ENCODE measurements at regions not wholly inside any gene's neighbourhood (a gene's known extent, or its start where the extent isn't known, plus 50 kb on each side); places are given as distances from the start of the nearest gene placed in this dataset.
"Not testable (repeated sequence)": the region's sequence is repeated elsewhere in the genome, so short reads cannot be mapped to it uniquely, and the experiment has no call there.

DNA sequence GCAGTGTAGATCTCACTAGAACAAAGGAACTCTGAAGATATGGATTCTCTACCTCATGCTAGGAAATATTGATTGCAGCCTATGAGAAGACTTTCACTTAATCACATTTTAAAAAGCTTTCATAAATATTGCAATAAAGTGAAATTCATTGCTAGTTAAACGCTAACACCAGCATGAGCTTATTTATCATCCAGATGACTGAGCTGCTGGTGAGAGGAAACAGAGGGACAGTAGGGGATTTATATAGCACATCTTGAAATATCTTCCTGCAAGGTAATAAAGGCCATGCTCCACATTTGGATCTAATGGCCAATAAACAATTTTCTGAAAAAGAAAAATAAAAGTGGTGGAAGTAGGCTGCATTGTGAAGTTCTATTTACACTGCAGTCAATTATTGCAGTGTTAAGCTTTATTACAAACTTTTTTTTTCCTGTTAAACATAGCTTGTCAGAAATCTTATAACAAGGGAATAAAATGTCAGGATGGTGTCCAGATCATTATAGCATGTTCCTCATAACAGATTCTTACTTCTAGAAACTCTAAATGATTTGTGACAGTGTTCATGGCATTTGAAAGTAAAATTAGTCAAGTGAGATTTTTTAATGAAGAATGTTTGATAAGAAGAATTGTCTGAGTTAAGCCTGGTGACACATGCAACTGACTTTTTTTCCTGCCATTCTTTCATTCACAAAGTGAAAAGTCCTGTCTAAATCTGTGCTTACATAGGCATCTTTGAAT is 342.6 kb downstream of the DMAC1 start:
- no peak for DNase-seq

DNA sequence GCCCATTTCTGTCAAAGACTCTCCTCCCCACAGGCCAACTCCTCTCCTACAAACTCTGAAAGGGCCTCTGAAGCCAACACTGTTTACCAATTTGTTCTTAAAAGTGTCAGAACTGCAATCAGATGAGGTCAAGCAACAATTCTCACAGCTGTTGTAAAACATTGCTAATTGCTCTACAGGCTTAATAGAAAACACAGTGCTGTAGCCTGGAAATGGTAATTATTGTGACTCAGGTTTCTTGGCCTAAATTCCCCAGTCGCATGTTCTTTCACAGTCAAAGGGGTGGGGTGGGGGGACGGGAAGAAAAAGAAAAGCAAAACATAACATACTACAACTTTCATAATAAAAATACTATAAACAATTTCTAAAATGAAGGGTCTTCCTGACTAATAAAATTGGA is 343.2 kb downstream of the DMAC1 start:
- no peak for DNase-seq

DNA sequence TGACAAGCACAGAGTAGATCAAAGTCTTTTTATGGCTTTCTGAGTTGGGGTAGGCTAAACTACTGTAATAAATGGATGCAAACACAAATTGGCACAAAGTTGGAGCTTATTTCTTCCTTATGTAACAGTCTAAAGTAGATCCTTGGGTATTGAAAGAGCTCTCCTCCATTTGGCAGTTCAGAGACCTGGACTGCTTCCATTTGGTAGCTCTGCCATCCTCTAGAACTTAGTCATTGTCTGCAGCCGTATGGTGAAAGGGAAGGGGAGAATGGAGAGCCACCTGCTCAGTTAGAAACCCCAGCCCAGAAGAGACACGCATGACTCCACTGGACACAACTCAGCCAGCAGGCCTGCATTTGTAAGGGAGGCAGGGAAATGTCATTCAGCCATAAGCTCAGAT is 345.0 kb downstream of the DMAC1 start:
- DNase-seq = no peak

GRCh38 chr9:7452378-7452777 is 347.2 kb downstream of the DMAC1 start:
- DNase-seq = no peak

DNA sequence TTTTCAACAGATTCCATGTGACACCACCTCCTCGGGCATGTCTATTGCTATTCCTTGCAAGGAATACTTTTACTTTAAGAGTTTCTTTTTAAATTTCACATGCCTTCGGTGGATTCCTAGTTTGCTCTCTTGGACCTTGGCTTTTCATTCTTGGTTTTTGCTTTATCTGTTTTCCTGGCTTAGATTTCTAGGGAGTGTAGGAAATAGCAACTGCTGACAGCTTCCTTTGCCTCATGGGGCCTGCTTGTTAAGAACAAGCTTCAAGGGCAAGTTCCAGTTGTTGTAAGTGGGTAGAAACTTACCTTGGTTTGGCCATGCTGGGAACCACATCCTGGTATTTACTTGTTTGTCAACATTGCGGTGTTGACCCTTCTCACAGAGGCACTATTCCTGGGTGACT is 348.5 kb downstream of the DMAC1 start:
- DNase-seq = no peak

- DNase-seq = no peak
Measured at GRCh38 chr9:7443541-7443940, 356.0 kb downstream of the DMAC1 start.

GRCh38 chr9:7439355-7439995 is 360.1 kb downstream of the DMAC1 start:
- no peak for DNase-seq

DNA sequence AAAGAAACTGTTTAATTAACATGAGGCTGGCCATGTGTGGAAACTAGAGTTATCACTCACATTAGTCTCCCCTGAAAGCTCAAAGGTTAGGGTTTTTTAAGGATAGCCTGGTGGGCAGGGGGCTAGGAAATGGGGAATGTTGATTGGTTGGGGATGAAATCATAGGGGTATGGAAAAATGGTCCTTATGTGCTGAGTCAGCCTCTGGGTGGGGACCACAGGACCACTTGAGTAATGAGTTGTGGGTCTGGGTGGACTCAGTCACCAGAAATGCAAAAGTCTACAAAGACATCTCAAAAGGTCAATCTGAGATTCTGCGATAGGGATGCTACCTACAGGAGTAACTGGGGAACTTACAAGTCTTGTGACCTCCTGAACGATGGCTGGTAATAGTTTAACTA is 362.8 kb downstream of the DMAC1 start:
- DNase-seq = no peak

GRCh38 chr9:7433508-7434292 is 365.9 kb downstream of the DMAC1 start:
- DNase-seq = no peak

GRCh38 chr9:7432989-7433388 is 366.6 kb downstream of the DMAC1 start:
- no peak for DNase-seq

- not testable (repeated sequence) for DNase-seq
Measured at GRCh38 chr9:7417397-7417796, 382.2 kb downstream of the DMAC1 start.

GRCh38 chr9:7415836-7416235 is 383.7 kb downstream of the DMAC1 start:
- no peak for DNase-seq

GRCh38 chr9:7408845-7409244 is 390.7 kb downstream of the DMAC1 start:
- DNase-seq = no peak

DNA sequence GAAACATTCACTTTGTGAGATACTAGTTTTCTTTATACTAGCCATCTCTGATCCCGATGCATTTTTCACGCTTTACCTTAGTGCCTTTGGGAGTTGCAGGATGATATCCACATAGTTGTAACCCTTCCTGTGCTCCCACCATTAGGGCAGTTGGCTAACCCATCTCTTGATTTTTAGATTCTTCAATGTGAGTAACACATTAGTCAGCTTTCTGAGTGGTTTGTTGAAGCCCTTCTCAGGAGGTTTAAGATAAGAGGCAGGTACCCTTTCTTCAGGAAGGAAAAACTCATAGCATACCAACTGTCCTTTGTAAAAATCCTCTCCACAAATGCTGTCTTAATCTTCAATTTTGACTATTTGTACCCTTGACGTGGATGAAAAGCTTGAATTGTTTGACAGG is 392.3 kb downstream of the DMAC1 start:
- DNase-seq = no peak

DNA sequence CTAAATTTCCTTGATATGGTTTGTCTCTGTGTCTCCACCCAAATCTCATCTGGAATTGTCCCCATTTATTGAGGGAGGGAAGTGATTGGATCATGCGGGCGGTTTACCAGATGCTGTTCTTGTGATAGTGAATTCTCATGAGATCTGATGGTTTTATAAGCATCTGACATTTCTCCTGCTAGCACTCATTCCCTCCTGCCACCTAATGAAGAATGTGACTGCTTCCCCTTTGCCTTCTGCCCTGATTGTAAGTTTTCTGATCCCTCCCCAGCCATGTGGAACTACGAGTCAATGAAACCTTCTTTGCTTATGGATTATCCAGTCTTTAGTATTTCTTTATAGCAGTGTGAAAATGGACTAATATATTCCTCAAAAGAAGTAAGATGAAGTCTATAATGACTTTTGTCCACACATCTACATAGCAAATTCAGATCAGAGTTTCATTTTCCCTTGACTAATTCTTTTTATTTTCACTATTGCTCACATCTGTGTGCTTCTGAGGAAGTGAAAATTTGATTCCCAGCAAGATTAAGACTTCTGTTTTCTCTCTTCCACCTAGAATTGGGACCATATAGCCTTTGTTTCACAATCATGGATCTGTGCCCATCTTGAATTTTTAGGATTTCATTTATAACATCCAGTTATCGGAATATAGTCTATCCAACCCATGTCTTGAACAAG is 393.5 kb downstream of the DMAC1 start:
- no peak for DNase-seq

GRCh38 chr9:7403839-7404487 is 395.6 kb downstream of the DMAC1 start:
- no peak for DNase-seq

GRCh38 chr9:7403028-7403389 is 396.6 kb downstream of the DMAC1 start:
- no peak for DNase-seq

DNA sequence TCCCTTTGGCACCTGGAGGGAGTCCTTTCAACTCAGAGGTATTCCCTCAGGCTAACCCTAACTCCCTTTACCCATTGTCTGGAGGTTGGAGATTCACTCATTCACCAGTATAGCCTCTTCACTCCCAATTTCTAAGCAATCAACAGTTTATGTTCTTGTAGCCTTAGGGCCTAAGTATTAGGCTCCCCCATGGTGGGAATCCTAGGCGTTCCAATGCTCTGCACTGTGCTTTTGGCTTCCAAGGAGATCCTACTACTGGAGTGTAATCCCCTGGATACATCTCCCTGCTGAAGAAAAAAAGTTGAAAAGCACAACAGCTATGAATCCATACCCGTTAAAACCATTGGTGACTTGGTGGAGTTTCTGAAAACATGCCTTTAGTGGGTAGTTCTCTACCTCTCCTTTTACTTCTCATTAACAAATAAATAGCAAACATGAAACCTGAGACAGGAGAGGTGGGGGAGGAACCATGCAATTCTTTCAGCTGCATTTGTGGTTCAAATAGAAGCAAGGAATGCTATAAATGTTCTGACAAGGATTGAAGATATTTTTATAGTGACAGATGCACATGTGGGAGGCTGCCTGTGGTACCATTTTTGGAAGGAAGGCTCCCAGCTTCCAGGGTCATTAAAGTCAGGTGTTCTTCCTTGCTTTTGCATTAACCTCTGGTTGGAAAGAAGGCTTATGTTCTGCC is 397.1 kb downstream of the DMAC1 start:
- DNase-seq = no peak

- DNase-seq = no peak
Measured at GRCh38 chr9:7401116-7401515, 398.5 kb downstream of the DMAC1 start.

DNA sequence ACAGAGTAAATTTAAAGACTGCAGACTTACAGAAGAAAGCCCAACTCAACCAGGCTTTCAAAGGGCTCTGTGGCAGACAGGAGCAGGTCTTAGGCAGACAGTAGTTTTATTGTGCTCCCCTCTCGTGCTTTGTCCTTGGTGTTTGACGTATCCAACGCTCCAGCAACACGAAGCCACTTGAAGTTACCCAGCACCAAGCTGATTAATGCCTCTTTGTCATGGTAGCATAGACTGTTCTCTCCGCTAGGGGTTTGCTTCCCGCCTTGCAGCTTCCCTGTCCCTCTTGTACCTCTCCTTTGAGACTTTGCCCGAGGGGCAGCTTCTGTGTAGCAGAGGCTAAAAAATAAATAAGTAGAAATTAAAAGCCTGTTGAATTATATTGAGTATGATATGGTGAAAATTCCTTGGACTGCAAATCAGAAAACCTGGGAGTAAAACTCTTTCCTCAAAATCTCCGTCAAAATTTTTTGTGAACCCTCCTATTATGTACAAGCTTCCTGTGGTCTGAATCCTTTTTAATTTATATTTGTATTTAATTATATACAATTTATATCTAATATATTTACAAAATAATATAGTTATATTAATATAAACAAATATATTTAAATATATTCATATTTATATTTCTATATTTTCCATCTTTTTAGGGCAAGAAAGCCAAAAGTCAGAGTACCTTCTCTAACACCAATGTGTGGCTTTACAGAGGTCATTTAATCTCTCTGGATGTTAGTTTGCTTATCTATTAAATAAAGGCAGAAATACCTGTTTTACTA is 405.4 kb downstream of the DMAC1 start:
- DNase-seq = no peak

- DNase-seq = no peak
Measured at GRCh38 chr9:7392148-7392547, 407.4 kb downstream of the DMAC1 start.

GRCh38 chr9:7388755-7389154 is 410.8 kb downstream of the DMAC1 start:
- no peak for DNase-seq

Data from activated naive CD4-positive, alpha-beta T cell treated with Interleukin-2 at 50 U/mL for 16 hours (primary cell).